NCI-H526 (cell line): ENCODE measurements at regions not wholly inside any gene's neighbourhood (a gene's known extent, or its start where the extent isn't known, plus 50 kb on each side); places are given as distances from the start of the nearest gene placed in this dataset.
"Not testable (repeated sequence)": the region's sequence is repeated elsewhere in the genome, so short reads cannot be mapped to it uniquely, and the experiment has no call there.

Experiments
- DNase-seq, 2 experiments: peaks; one replicate each; lab custom pipeline; 2025; lab: John Stamatoyannopoulos, UW

GRCh38 chr3:177898185-177898584 lies 638.1 kb upstream of the KCNMB2 start:
- DNase-seq = no peak

DNA sequence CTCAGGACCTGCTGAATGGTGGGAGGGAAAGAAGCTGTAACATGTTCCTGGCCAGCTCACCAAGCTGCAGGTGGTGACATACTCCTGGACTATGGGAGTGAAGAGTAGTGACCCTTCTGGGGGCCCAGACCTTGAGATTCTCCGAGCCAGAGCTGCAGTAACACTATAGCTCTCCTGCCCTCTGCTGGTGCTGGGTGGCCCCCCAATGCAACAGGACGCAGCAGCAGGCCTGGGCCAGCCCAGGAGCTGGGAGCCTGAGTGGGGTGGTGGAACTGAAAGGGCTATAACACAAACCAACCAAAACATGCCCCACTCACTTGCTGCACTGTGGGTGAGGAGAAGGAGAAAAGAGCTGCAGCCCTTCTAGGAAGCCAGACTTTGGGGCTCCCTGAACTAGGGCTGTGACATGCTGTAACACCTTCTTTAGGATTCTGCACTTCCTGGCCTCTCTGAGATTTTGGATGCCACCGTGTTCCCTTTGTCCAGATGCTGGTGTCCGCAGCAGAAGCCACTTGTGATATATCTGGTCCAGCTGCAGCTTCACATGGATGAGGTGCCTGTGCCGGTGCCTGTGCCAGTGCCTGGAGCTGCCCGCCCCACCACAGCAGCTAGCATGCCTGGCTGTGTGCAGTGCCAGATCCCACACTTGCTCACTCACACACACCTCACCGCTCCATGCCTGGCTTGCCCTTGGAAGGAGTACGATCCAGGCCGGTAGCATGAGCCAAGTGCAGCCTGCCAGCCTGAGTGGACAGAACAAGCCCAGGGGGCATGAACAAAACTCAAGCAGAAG lies 636.8 kb upstream of the KCNMB2 start:
- no peak for DNase-seq

- no peak for DNase-seq
Measured at GRCh38 chr3:177902876-177903275, 633.4 kb upstream of the KCNMB2 start.

- no peak for DNase-seq
Measured at GRCh38 chr3:177904621-177905020, 631.6 kb upstream of the KCNMB2 start.

- DNase-seq = no peak
Measured at GRCh38 chr3:177905173-177906125, 630.8 kb upstream of the KCNMB2 start.

DNA sequence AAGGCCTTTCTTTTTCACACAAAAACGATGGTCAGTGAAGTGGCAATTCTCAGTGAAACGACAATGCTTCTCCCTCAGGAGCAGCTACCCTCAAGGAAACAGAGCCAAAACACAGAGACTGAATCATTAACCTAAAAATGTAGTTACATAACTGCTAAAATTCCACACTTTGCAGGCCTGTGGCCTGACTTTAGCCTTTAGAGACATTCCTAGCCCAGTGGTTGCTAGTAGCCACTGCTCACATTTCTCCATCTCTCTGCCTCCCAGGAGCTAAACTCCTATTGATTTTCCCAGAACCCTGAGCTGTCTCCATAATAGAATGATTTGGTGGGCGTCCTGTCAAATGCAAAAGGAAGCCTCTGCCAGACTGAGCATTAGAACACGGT lies 630.1 kb upstream of the KCNMB2 start:
- no peak for DNase-seq

DNA sequence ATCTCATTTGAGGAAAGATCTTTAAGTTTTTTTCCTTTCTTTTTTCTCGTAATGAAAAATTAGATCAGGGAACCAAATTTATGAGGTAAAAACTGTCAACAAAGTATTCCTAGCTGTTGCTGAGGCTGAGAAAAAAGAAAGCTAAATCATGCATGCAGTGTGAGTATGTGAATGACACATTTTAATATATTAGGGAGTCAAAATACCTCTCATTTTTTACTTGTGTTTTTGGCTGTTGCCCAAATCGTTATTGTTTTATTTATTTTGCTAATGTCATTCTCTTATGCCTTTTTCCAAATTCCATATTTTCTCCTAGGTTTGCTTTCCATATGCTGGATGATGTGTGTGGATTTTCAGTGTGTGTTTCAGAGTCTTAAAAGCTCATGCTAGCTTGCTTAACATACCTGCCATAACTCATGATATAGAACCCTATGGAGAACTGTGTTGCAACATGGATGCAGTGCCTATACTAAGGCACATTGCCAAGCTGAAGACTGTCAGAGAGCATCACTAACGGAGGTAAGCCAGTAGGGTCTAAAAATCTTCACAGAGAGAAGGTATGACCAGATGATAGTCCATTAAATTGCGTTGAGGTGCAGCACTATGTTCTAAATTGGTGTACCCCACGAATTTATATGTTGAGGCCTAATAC lies 629.5 kb upstream of the KCNMB2 start:
- DNase-seq = no peak

GRCh38 chr3:177909530-177909929 lies 626.7 kb upstream of the KCNMB2 start:
- DNase-seq = not testable (repeated sequence)

DNA sequence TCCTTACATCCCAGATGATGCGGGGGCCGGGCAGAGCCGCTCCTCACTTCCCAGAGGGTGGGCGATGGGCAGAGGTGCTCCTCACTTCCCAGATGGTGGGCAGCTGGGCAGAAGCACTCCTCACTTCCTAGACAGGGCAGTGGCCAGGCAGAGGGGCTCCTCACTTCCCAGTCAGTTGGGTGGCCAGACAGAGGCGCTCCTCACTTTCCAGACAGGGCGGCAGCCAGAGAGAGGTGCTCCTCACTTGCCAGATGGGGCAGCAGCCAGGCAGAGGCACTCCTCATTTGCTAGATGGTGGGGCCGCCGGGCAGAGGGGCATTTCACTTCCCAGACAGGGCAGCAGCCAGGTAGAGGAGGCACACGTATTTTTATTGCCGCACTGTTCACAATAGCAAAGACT lies 622.0 kb upstream of the KCNMB2 start:
- no peak for DNase-seq

DNA sequence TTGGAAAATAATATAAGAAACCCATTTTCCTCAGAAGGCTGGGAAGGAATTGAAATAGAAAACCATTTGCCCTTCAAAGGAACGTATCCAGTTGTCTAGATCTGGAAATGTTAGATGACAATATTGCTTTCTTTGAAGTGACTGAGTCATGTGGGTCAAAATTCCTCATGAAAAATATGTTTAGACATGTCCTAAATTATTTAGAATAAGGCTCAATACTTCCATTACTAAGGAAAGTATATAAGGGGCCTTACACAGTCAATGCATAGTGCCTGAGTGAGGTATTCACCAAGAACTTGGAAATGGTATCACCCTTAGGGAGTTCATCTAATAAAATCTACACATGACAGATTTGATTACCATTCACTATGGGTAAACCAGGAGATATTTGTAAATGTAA lies 619.8 kb upstream of the KCNMB2 start:
- no peak for DNase-seq

DNA sequence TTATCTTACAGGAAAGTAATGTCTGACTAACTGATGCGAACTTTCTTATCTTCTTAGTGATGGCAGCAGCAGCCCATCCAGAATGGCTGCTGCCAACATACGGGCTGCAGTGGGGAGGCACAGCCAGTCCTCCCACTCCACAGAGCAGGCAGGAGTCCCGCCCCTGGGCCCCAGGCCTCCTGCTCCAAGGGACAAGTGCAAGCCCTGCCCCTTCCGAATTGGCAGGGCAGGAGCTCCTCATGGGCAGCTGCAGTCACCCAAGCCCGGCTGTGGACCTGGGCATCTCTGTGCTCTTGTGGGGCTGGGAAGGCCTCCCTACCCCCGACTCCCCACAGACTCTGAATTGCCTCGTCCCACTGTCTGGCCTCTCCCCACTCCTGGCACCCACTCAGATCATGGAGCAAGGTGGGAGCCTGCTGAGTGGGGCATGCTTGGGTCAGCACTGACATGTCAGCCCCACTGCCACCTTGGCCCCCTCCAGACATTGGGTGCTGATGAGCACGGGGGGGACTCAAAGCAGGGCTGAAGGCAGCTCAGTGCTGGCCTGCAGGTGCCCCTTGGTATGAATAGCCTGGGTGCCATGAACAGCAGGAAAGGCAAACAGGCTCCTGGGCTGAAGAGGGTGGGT lies 618.9 kb upstream of the KCNMB2 start:
- no peak for DNase-seq

- no peak for DNase-seq
Measured at GRCh38 chr3:177921153-177921552, 615.1 kb upstream of the KCNMB2 start.

- no peak for DNase-seq
Measured at GRCh38 chr3:177924261-177924660, 612.0 kb upstream of the KCNMB2 start.

DNA sequence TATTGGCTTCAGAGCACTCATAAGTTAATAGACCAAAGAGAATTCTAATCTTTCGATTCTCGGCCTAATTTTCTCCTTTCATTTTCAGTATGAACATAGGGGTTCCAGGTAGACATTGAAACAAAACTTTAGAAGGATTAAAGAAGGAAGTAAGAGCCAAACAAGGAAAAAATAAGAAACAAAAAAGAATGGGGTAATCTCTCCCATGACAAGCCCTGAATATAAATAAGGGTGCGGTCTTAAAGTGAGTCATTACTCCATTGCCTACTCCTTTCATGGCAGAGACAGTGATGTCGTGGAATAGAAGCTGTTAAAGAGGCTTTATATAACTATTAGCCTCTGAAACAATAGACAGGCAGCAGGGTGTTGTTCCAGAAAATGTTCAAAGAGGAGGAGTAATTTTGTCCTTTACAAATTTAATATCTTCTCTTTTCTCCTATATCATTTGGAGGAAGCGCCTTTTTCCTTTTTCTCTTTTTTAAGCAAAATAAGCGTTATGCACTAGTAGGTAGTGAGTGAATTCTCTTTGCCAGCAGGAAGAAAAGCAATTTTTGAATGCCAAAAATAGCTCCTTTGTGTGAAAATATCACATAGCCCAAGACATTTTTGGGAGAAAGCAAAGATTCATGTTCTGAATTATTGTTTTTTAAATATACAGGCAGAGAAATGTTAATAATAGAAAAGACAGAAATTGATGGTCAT lies 607.9 kb upstream of the KCNMB2 start:
- no peak for DNase-seq

DNA sequence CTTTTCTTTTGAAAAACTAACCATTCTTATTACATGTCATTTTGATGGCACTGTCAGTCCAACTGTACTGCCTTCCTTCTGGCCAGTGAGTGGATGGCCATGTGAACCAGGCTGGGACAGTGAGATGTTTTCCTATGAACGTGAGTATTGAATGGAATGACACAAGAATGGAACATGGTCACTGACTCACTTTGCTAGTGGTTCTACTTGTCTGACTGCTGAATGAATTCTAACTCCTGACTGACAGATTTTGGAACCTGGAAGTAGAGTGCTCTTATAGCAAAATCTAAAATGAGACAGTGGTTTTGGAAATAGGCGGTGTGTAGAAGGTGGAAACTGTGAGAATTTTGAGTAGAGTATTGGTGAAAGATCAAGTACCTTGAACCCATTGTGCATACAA lies 606.9 kb upstream of the KCNMB2 start:
- no peak for DNase-seq

DNA sequence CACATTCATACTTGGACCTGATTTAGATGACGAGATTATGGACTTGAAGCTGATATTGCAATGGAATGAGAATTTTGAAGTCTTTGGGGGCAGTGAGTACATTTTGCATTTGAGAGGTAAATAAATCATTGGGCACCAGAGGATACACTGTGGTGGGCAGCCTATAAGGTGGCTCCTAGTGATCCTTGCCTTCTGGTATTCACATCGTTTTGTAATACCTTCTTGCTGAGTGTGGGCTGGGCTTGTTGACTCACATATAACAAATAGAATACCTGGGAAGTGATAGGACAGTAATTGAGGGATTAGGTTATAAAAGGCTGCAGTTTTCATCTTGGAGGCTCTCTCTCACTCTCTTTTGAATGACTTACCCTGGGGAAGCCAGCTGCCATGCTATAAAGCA lies 605.5 kb upstream of the KCNMB2 start:
- DNase-seq = no peak

GRCh38 chr3:177931346-177931745 lies 604.9 kb upstream of the KCNMB2 start:
- DNase-seq = no peak

- no peak for DNase-seq
Measured at GRCh38 chr3:177932346-177932745, 603.9 kb upstream of the KCNMB2 start.

- no peak for DNase-seq
Measured at GRCh38 chr3:177932750-177933660, 603.2 kb upstream of the KCNMB2 start.
